BLaER1 treated with 17β-estradiol and CSF1 and Interleukin-3, amounts not matched to agents 10 nM and 100 nM (cell line): ENCODE measurements at regions not wholly inside any gene's neighbourhood (a gene's known extent, or its start where the extent isn't known, plus 50 kb on each side); places are given as distances from the start of the nearest gene placed in this dataset.

Experiments
- H3K27ac ChIP-seq, 11 experiments: shearing (Covaris generic); formaldehyde crosslinking; 2 replicates each; pipeline ENCODE4 v1.8.1; 2022
- H3K27me3 ChIP-seq, 11 experiments: shearing (Covaris generic); formaldehyde crosslinking; 2 replicates each; pipeline ENCODE4 v1.8.1; 2022
- H3K36me3 ChIP-seq, 11 experiments: shearing (Covaris generic); formaldehyde crosslinking; 2 replicates each; pipeline ENCODE4 v1.8.1; 2022
- H3K4me1 ChIP-seq, 10 experiments: shearing (Covaris generic); formaldehyde crosslinking; 2 replicates each; pipeline ENCODE4 v1.8.1; 2022
- H3K4me2 ChIP-seq, 11 experiments: shearing (Covaris generic); formaldehyde crosslinking; 2 replicates each; pipeline ENCODE4 v1.8.1; 2022
- H3K4me3 ChIP-seq, 10 experiments: shearing (Covaris generic); formaldehyde crosslinking; 2 replicates each; pipeline ENCODE4 v1.8.1; 2022
- H3K9ac ChIP-seq, 11 experiments: shearing (Covaris generic); formaldehyde crosslinking; 2 replicates each; pipeline ENCODE4 v1.8.1; 2022
- H3K9me3 ChIP-seq, 11 experiments: shearing (Covaris generic); formaldehyde crosslinking; replicated peaks in 1 of 11; 2 replicates each; pipeline ENCODE4 v1.8.1; 2022
- H4K20me1 ChIP-seq, 11 experiments: shearing (Covaris generic); formaldehyde crosslinking; 2 replicates each; pipeline ENCODE4 v1.8.1; 2022
- Cebpa-rat ChIP-seq, 11 experiments: shearing (Covaris generic); IDR thresholded peaks; 2 replicates each; pipeline ENCODE4 v1.8.1; 2022

- H4K20me1 ChIP-seq: no peaks in the 10 kb centered on the region
- no peak for TF ChIP-seq Cebpa-rat (IDR thresholded peaks at IDR 0.05)
- H3K9me3 ChIP-seq: no peaks in the 10 kb centered on the region
- H3K4me2 ChIP-seq: 0 out of 22 replicates have a peak overlapping the region, but pooled peaks of 2 of the 11 experiments have one; percentile 36 to 46
- H3K27ac ChIP-seq: no peak overlapping the region
- no peaks in the 10 kb centered on the region for H3K27me3 ChIP-seq
- H3K4me3 ChIP-seq: no peak overlapping the region
- no peak overlapping the region for H3K9ac ChIP-seq
- peaks cover 0 to 52% (median 31%) of the 10 kb centered on the region in 10 experiments; a peak in 15 of 20 replicates for H3K4me1 ChIP-seq
- no peaks in the 10 kb centered on the region for H3K36me3 ChIP-seq
Observed at GRCh38 chr10:130358981-130359650, 222.9 kb downstream of the GLRX3 start.

DNA sequence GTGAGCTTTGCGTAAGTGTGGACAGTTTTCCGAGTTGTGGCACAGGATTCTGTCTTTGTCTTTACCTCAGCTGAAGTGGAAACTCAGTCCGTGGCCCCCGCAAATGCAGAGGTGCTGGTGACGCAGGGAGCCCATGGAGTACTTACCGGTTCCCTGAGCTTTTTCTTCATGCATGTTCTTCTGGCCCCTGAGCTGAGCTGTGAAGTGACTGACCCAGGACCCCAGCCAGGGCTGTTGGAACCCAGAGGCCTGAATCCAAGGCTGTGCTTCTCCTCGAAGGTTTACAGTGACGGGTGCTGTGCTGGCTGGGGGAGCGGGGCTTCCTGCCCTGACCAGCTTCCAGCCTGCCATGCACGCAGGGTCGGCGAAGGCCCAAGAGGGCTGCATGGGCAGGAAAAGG is 223.5 kb downstream of the GLRX3 start:
- H3K4me2 ChIP-seq: peak overlapping the region in 6 of 11 experiments; percentile 17 to 54 (median 39); a peak in 9 of 22 replicates
- TF ChIP-seq Cebpa-rat (IDR thresholded peaks at IDR 0.05): no peak
- H3K36me3 ChIP-seq: no peaks in the 10 kb centered on the region
- no peaks in the 10 kb centered on the region for H3K9me3 ChIP-seq
- H3K27me3 ChIP-seq: no peaks in the 10 kb centered on the region
- H3K4me3 ChIP-seq: no peak overlapping the region
- no peaks in the 10 kb centered on the region for H4K20me1 ChIP-seq
- H3K27ac ChIP-seq: no peak overlapping the region
- H3K4me1 ChIP-seq: peaks cover 0 to 46% (median 27%) of the 10 kb centered on the region in 10 experiments; a peak in 15 of 20 replicates
- no peak overlapping the region for H3K9ac ChIP-seq

DNA sequence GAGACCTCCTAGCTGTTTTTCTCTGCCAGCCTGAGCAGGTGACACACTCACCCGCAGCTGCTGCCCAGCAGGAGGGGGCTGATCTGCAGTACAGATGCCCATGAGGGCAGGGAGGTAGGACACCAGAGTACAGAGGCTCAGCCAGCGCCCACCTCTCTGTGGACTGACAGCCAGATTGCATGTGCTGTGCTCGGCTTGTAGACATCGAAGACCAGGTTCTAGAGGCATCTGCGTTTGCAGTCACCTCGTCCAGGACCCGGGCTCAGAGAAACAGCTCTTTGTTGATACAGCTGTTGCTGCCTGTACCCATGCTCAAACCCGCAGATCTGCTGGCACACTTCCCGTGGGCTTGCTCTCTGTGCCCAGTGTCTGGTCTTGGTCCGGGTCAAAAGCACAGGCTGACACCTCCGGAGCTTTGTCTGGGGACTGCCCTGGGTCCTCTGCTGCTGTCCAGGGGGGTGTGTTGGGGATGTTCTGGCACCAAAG is 224.7 kb downstream of the GLRX3 start:
- Histone ChIP-seq H3K9ac (no peak overlapping the region), H4K20me1 (no peaks in the 10 kb centered on the region), H3K27me3 (no peaks in the 10 kb centered on the region), H3K4me1 (peaks cover 0 to 34% (median 16%) of the 10 kb centered on the region in 10 experiments; a peak in 13 of 20 replicates), H3K36me3 (no peaks in the 10 kb centered on the region), H3K4me2 (peak overlapping the region in 8 of 11 experiments; percentile 9 to 45 (median 26); a peak in 5 of 22 replicates), H3K9me3 (no peaks in the 10 kb centered on the region), H3K4me3 (no peak overlapping the region), H3K27ac (no peak overlapping the region)
- no peak for TF ChIP-seq Cebpa-rat (IDR thresholded peaks at IDR 0.05)

DNA sequence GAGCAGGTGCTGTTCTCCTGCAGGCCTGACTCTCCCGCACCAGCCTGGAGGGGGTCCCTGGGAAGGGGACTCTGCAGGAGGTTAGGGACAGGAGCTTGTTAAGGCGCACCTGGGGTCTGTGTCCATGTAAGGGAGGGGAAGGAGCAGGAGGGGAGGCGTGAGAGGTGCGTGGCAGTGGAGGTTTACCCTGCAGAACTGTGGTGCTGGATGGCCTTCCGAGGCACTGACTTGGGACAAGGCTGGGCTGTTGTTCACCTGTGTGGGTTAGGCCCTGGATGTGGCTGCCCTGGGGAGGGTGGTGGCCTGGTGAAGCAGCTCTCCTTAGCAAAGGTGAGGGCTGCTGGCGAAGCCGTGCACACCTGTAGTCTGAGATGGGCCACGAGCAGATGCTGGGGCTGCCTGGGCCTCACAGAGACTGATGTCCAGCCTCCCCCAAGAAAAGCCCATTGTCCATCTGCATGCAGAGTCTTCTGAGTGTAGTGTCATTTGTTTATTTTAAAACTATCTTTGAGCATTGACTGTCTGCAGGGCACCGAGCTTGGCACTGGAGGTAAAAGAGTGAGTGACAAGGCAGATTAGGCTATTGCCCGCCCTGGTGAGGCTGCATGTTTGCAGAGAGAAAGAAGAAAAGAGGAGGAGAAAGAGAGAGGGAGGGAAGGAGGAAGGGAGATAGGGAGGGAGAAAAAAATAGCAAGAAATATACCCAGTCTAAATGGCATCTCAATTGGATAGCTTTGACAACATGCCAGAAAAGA is 225.3 kb downstream of the GLRX3 start:
- H3K27ac ChIP-seq: no peak overlapping the region
- no peak overlapping the region for H3K4me3 ChIP-seq
- TF ChIP-seq Cebpa-rat (IDR thresholded peaks at IDR 0.05): no peak
- peaks cover 0 to 31% (median 13%) of the 10 kb centered on the region in 10 experiments; a peak in 10 of 20 replicates for H3K4me1 ChIP-seq
- H3K9me3 ChIP-seq: no peaks in the 10 kb centered on the region
- H3K27me3 ChIP-seq: no peaks in the 10 kb centered on the region
- peak overlapping the region in 2 of 11 experiments; percentile 9 to 28; a peak in 4 of 22 replicates for H3K4me2 ChIP-seq
- H3K9ac ChIP-seq: no peak overlapping the region
- no peaks in the 10 kb centered on the region for H3K36me3 ChIP-seq
- no peaks in the 10 kb centered on the region for H4K20me1 ChIP-seq

DNA sequence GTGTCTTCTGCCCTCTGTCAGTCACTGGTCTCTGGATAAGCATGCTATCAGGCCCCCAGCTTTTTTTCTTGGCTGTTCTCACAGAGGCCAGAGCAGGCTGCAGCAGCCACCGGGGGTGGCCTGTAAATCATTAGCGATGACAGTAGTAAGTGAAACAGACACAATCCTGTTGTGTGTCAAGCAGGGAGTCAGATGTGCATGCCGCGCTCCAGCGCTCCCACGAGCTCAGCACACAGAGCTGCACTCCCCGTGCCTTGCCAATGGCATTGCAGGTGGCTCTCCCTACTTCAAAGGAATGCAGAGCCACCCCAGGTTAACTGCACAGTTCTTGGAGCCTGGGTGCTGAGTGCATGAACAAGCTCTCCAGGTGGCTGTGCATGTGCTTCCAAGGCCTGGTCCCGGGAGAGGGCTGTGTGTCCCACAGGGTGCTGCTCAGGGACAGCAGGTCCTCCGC is 226.1 kb downstream of the GLRX3 start:
- no peaks in the 10 kb centered on the region for H3K36me3 ChIP-seq
- H3K4me1 ChIP-seq: peaks cover 0 to 31% (median 13%) of the 10 kb centered on the region in 10 experiments; a peak in 10 of 20 replicates
- no peaks in the 10 kb centered on the region for H4K20me1 ChIP-seq
- H3K9ac ChIP-seq: no peak overlapping the region
- peak overlapping the region in 3 of 11 experiments; percentile 7 to 32 (median 9); a peak in 3 of 22 replicates for H3K4me2 ChIP-seq
- no peak overlapping the region for H3K27ac ChIP-seq
- H3K27me3 ChIP-seq: no peaks in the 10 kb centered on the region
- no peaks in the 10 kb centered on the region for H3K9me3 ChIP-seq
- no peak for TF ChIP-seq Cebpa-rat (IDR thresholded peaks at IDR 0.05)
- H3K4me3 ChIP-seq: no peak overlapping the region

DNA sequence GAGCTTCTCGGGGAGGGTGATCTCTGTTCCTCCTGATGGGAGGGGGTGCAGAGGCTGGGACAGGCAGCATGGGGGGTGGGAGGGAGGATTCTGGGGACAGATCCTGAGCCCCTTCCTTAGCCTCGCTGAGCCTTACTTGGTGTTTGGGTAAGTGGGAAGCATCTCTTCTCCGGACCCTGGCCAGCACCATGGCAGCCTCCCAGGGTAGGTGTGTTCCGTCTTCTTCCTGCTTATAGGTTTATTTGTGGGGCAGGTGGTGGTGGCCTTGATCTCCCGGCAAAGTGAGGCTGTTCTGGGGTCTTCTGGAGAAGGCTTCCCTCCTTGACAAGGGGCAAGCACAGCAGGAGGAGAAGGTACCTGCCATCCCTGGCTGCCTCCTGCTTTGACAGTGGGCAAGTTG is 226.9 kb downstream of the GLRX3 start:
- no peaks in the 10 kb centered on the region for H3K9me3 ChIP-seq
- no peak for TF ChIP-seq Cebpa-rat (IDR thresholded peaks at IDR 0.05)
- no peaks in the 10 kb centered on the region for H3K27me3 ChIP-seq
- no peaks in the 10 kb centered on the region for H3K36me3 ChIP-seq
- no peak overlapping the region for H3K4me2 ChIP-seq
- H3K4me3 ChIP-seq: no peak overlapping the region
- H4K20me1 ChIP-seq: no peaks in the 10 kb centered on the region
- H3K9ac ChIP-seq: no peak overlapping the region
- peaks cover 0 to 31% (median 13%) of the 10 kb centered on the region in 10 experiments; a peak in 10 of 20 replicates for H3K4me1 ChIP-seq
- no peak overlapping the region for H3K27ac ChIP-seq

DNA sequence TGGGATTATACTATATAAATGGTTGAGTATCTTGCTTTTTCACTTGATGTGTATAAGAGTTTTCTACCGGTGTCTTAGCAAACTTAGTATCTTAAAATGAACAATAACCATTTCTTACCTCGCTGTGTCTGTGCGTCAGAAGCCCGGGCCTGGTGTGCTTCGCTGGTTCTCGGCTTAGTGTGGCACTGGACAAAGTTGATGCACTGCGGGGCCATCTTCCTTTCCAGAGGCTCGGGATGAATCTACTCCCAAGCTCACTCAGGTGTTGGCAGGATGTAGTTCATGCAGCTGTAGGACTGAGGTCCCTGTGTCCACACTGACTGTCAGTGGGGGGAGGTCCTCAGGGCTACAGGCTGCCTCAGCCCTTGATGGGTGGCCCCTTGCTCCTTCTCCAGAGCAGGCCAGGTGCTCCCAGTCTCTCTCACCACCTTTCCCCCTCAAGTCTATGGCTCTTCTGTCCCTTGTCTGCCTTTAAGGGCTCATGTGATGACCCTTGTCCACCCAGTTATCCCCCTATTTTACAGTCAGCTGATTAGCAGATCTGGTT is 227.8 kb downstream of the GLRX3 start:
- Histone ChIP-seq H3K36me3 (no peaks in the 10 kb centered on the region), H3K9ac (no peak overlapping the region), H3K27me3 (no peaks in the 10 kb centered on the region), H3K4me3 (no peak overlapping the region), H3K4me2 (no peak overlapping the region), H3K9me3 (no peaks in the 10 kb centered on the region), H3K4me1 (peaks cover 0 to 30% (median 13%) of the 10 kb centered on the region in 10 experiments; a peak in 10 of 20 replicates), H4K20me1 (no peaks in the 10 kb centered on the region), H3K27ac (no peak overlapping the region)
- TF ChIP-seq Cebpa-rat (IDR thresholded peaks at IDR 0.05): no peak

DNA sequence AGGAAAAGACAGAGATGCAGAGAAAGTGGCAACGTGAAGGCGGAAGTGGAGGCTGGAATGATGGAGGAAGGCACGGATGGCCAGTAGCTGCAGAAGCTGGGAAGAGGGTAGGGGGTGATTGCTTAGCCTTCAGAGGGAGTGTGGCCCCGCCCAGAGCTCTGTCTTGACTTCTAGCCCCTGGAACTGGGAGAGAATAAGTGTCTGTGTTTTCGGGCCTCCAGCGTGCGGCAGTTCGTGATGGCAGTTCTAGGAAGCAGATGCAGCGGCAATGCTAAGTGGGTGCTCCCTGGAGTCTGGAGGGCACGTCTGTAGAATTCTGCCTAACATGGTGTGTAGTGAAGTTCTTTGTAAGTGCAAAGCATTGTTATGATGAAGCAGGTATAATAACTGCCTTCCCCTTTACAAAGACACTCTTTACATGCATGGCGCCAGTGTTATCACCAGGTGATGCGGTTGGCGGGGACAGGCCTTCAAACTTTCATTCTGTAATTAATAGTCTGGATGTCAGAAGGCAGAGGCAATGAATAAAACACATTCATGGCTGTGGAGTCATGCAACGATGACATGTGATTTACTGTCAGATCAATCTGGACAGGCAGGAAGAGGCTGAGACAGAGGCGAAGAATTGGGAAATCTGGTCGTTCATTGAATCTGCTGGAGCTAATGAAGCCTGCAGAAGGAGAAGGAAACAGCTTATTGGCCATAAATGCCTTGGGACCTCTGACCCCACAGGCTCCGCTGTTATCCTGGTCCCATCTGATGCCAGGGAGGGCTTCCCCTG is 228.6 kb downstream of the GLRX3 start:
- Histone ChIP-seq H3K4me2 (no peak overlapping the region), H3K4me1 (peaks cover 0 to 21% (median 11%) of the 10 kb centered on the region in 10 experiments; a peak in 10 of 20 replicates), H3K27me3 (no peaks in the 10 kb centered on the region), H3K9me3 (no peaks in the 10 kb centered on the region), H3K4me3 (no peak overlapping the region), H4K20me1 (no peaks in the 10 kb centered on the region), H3K27ac (no peak overlapping the region), H3K9ac (no peak overlapping the region), H3K36me3 (no peaks in the 10 kb centered on the region)
- no peak for TF ChIP-seq Cebpa-rat (IDR thresholded peaks at IDR 0.05)
